PC-9 (cell line): ENCODE measurements at regions not wholly inside any gene's neighbourhood (a gene's known extent, or its start where the extent isn't known, plus 50 kb on each side); places are given as distances from the start of the nearest gene placed in this dataset.

Source experiments
- EZH2 ChIP-seq: fragments of 200-600 bp; sonication (generic); IDR thresholded peaks from 2 replicates; pipeline ENCODE4 v1.8.0; 2017; ENCODE audit warnings: antibody characterized with exemption, low read depth
- TF ChIP-seq, protein P1 (sequence below): fragments of 200-600 bp; sonication (generic); conservative IDR thresholded peaks from 2 replicates; pipeline ENCODE4 v1.6.1; 2017; ENCODE audit warnings: mixed run types, antibody characterized with exemption, mild to moderate bottlenecking, moderate library complexity

DNA sequence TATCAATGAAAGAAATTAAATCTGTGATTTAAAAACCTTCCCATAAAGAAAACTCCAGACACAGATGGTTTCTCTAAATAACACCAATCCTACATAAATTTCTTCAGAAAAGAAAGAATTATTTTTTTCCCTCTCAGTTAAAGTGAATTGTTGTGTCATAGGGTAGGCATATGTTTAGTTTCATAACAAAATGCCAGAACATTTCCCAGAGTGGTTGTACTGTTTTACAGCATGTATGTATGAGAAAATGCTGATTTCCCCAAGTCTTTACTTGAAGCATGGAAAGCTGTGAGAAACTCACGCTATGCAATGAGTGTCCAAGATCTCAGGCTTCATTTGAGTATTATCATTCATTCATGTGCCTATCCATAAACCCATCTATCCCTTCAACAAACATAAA is 582.5 kb downstream of the ELAVL2 start:
- TF ChIP-seq, protein P1, sequence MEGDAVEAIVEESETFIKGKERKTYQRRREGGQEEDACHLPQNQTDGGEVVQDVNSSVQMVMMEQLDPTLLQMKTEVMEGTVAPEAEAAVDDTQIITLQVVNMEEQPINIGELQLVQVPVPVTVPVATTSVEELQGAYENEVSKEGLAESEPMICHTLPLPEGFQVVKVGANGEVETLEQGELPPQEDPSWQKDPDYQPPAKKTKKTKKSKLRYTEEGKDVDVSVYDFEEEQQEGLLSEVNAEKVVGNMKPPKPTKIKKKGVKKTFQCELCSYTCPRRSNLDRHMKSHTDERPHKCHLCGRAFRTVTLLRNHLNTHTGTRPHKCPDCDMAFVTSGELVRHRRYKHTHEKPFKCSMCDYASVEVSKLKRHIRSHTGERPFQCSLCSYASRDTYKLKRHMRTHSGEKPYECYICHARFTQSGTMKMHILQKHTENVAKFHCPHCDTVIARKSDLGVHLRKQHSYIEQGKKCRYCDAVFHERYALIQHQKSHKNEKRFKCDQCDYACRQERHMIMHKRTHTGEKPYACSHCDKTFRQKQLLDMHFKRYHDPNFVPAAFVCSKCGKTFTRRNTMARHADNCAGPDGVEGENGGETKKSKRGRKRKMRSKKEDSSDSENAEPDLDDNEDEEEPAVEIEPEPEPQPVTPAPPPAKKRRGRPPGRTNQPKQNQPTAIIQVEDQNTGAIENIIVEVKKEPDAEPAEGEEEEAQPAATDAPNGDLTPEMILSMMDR, result no peak
- no peak for TF ChIP-seq EZH2
